ENCODE measurements at regions not wholly inside any gene's neighbourhood (a gene's known extent, or its start where the extent isn't known, plus 50 kb on each side); places are given as distances from the start of the nearest gene placed in this dataset.

GRCh38 chr21:14766241-14766640, 220.1 kb upstream of the SAMSN1 start:
- no peak for TF ChIP-seq FOXJ3 (CRISPR knock-in tag; IDR thresholded peaks at IDR 0.05)
- no peak for TF ChIP-seq CEBPG (CRISPR knock-in tag; IDR thresholded peaks at IDR 0.05)
- no peak for TF ChIP-seq CEBPG (tag; conservative IDR thresholded peaks at IDR 0.05 in 1 of 2, IDR thresholded peaks at IDR 0.05 in 1 of 2)
- TF ChIP-seq, protein P1, sequence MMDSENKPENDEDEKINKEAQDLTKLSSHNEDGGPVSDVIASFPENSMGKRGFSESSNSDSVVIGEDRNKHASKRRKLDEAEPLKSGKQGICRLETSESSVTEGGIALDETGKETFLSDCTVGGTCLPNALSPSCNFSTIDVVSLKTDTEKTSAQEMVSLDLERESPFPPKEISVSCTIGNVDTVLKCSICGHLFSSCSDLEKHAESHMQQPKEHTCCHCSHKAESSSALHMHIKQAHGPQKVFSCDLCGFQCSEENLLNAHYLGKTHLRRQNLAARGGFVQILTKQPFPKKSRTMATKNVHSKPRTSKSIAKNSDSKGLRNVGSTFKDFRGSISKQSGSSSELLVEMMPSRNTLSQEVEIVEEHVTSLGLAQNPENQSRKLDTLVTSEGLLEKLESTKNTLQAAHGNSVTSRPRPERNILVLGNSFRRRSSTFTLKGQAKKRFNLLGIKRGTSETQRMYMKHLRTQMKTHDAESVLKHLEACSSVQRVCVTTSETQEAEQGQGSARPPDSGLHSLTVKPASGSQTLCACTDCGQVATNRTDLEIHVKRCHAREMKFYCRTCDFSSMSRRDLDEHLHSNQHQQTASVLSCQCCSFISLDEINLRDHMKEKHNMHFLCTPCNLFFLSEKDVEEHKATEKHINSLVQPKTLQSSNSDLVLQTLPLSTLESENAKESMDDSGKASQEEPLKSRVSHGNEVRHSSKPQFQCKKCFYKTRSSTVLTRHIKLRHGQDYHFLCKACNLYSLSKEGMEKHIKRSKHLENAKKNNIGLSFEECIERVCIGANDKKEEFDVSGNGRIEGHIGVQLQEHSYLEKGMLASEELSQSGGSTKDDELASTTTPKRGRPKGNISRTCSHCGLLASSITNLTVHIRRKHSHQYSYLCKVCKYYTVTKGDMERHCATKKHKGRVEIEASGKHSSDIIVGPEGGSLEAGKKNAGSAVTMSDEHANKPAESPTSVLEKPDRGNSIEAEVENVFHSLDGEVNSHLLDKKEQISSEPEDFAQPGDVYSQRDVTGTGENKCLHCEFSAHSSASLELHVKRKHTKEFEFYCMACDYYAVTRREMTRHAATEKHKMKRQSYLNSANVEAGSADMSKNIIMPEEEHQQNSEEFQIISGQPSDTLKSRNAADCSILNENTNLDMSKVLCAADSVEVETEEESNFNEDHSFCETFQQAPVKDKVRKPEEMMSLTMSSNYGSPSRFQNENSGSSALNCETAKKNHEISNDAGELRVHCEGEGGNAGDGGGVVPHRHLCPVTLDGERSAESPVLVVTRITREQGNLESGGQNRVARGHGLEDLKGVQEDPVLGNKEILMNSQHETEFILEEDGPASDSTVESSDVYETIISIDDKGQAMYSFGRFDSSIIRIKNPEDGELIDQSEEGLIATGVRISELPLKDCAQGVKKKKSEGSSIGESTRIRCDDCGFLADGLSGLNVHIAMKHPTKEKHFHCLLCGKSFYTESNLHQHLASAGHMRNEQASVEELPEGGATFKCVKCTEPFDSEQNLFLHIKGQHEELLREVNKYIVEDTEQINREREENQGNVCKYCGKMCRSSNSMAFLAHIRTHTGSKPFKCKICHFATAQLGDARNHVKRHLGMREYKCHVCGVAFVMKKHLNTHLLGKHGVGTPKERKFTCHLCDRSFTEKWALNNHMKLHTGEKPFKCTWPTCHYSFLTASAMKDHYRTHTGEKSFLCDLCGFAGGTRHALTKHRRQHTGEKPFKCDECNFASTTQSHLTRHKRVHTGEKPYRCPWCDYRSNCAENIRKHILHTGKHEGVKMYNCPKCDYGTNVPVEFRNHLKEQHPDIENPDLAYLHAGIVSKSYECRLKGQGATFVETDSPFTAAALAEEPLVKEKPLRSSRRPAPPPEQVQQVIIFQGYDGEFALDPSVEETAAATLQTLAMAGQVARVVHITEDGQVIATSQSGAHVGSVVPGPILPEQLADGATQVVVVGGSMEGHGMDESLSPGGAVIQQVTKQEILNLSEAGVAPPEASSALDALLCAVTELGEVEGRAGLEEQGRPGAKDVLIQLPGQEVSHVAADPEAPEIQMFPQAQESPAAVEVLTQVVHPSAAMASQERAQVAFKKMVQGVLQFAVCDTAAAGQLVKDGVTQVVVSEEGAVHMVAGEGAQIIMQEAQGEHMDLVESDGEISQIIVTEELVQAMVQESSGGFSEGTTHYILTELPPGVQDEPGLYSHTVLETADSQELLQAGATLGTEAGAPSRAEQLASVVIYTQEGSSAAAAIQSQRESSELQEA (IDR thresholded peaks at IDR 0.05; ENCODE audit: low read depth), result no peak
- TF ChIP-seq RAD21 (CRISPR knock-in tag; conservative IDR thresholded peaks at IDR 0.05 in 1 of 2, IDR thresholded peaks at IDR 0.05 in 1 of 2), result peak in 1 of 2 experiments; percentile 41; a peak in 1 of 4 replicates
- no peak for TF ChIP-seq RFX5 (IDR thresholded peaks at IDR 0.05; ENCODE audit: low read depth, low read length)
- TF ChIP-seq ZBTB34 (CRISPR knock-in tag; IDR thresholded peaks at IDR 0.05), result no peak
- TF ChIP-seq CTCF (IDR thresholded peaks at IDR 0.05 in 2 of 3, conservative IDR thresholded peaks at IDR 0.05 in 1 of 3; ENCODE audit: insufficient read depth in 2 of 3, low read depth in 1 of 3, low read length in 3 of 3), result peak in 2 of 3 experiments; percentile 48 to 83; a peak in 4 of 6 replicates
- TF ChIP-seq, protein P2, sequence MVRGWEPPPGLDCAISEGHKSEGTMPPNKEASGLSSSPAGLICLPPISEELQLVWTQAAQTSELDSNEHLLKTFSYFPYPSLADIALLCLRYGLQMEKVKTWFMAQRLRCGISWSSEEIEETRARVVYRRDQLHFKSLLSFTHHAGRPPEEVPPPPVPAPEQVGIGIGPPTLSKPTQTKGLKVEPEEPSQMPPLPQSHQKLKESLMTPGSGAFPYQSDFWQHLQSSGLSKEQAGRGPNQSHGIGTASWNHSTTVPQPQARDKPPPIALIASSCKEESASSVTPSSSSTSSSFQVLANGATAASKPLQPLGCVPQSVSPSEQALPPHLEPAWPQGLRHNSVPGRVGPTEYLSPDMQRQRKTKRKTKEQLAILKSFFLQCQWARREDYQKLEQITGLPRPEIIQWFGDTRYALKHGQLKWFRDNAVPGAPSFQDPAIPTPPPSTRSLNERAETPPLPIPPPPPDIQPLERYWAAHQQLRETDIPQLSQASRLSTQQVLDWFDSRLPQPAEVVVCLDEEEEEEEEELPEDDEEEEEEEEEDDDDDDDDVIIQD (CRISPR knock-in tag; IDR thresholded peaks at IDR 0.05), result no peak
- TF ChIP-seq JUN (IDR thresholded peaks at IDR 0.05; ENCODE audit: borderline replicate concordance, low read depth, low read length), result no peak
- TF ChIP-seq JUN (CRISPR knock-in tag; IDR thresholded peaks at IDR 0.05; ENCODE audit: borderline replicate concordance), result no peak

Measured in K562 (cell line).